GM23338 (cell line): ENCODE measurements at regions not wholly inside any gene's neighbourhood (a gene's known extent, or its start where the extent isn't known, plus 50 kb on each side); places are given as distances from the start of the nearest gene placed in this dataset.

Experiments used
- ATAC-seq: fragments of 200-7000 bp; cut with Tn5 transposase; 3 replicates; pipeline ENCODE4 v1.9.1; 2020
- DNase-seq: peaks from one replicate; pipeline ENCODE4 v3.0.0-alpha.2; 2015; ENCODE audit warnings: low spot score
- H2AFZ ChIP-seq: fragments of 200-600 bp; sonication (generic); 2 replicates; pipeline ENCODE4 v1.8.0; 2016; ENCODE audit warnings: antibody characterized with exemption, mild to moderate bottlenecking, moderate library complexity
- H3F3A ChIP-seq: fragments of 200-600 bp; sonication (generic); replicated peaks from 2 replicates; pipeline ENCODE4 v1.8.0; 2017; ENCODE audit warnings: antibody characterized with exemption, mixed run types, low read depth
- H3K27ac ChIP-seq: fragments of 200-600 bp; sonication (generic); 2 replicates; pipeline ENCODE4 v1.6.1; 2016; ENCODE audit warnings: low read depth
- H3K27me3 ChIP-seq: fragments of 200-600 bp; sonication (generic); 2 replicates; pipeline ENCODE4 v1.8.0; 2016; ENCODE audit warnings: mild to moderate bottlenecking, mixed run types, moderate library complexity; ENCODE audit not compliant: insufficient read depth
- H3K36me3 ChIP-seq: fragments of 200-600 bp; sonication (generic); 2 replicates; pipeline ENCODE4 v1.8.0; 2016; ENCODE audit warnings: mild to moderate bottlenecking; ENCODE audit not compliant: insufficient read depth
- H3K4me1 ChIP-seq: fragments of 200-600 bp; sonication (generic); 2 replicates; pipeline ENCODE4 v1.8.0; 2016; ENCODE audit warnings: mild to moderate bottlenecking, moderate library complexity; ENCODE audit not compliant: insufficient read depth
- H3K4me2 ChIP-seq: fragments of 200-600 bp; sonication (generic); 2 replicates; pipeline ENCODE4 v1.7.1; 2017; ENCODE audit warnings: mixed run types
- H3K4me3 ChIP-seq: fragments of 200-600 bp; sonication (generic); 2 replicates; pipeline ENCODE4 v1.6.1; 2016; ENCODE audit warnings: mixed run types
- H3K79me2 ChIP-seq: fragments of 200-600 bp; sonication (generic); replicated peaks from 2 replicates; pipeline ENCODE4 v1.8.0; 2017; ENCODE audit warnings: mild to moderate bottlenecking; ENCODE audit not compliant: insufficient read depth
- H3K9me2 ChIP-seq: fragments of 200-600 bp; sonication (generic); 2 replicates; pipeline ENCODE4 v1.8.0; 2017; ENCODE audit not compliant: insufficient read depth
- H4K20me1 ChIP-seq: fragments of 200-600 bp; sonication (generic); replicated peaks from 2 replicates; pipeline ENCODE4 v1.8.0; 2017; ENCODE audit warnings: mild to moderate bottlenecking; ENCODE audit not compliant: insufficient read depth
- H3K27ac Mint-ChIP-seq: 2 replicates; pipeline ENCODE4 v1.8.0; 2020; ENCODE audit warnings: inconsistent platforms, mild to moderate bottlenecking, moderate library complexity, mixed read lengths
- H3K27me3 Mint-ChIP-seq: 3 replicates; pipeline ENCODE4 v1.8.0; 2022; ENCODE audit warnings: low read depth, mild to moderate bottlenecking, moderate library complexity, mixed read lengths, inconsistent platforms; ENCODE audit not compliant: insufficient read depth, poor library complexity
- H3K36me3 Mint-ChIP-seq: 3 replicates; pipeline ENCODE4 v1.8.0; 2021; ENCODE audit warnings: low read depth, mild to moderate bottlenecking, inconsistent platforms, moderate library complexity, mixed read lengths
- H3K4me1 Mint-ChIP-seq: 3 replicates; pipeline ENCODE4 v1.8.0; 2020; ENCODE audit warnings: mild to moderate bottlenecking, inconsistent platforms, mixed read lengths
- H3K4me3 Mint-ChIP-seq: 3 replicates; pipeline ENCODE4 v1.8.0; 2021; ENCODE audit warnings: moderate library complexity, mild to moderate bottlenecking, inconsistent platforms, mixed read lengths
- H3K9me3 Mint-ChIP-seq: 3 replicates; pipeline ENCODE4 v1.8.0; 2020; ENCODE audit warnings: moderate library complexity, mild to moderate bottlenecking, inconsistent platforms, mixed read lengths
- CREB1 ChIP-seq: fragments of 250-450 bp; sonication (Bioruptor Pico); IDR thresholded peaks from 2 replicates; pipeline ENCODE4 v1.5.0; 2020; ENCODE audit warnings: low read depth, mild to moderate bottlenecking, moderate library complexity
- EZH2phosphoT487 ChIP-seq: fragments of 200-600 bp; sonication (generic); IDR thresholded peaks from one replicate; pipeline ENCODE4 v1.8.1; 2018; ENCODE audit warnings: antibody characterized with exemption; ENCODE audit not compliant: unreplicated experiment
- NANOG ChIP-seq: IDR thresholded peaks from 2 replicates; pipeline ENCODE4 v1.6.1; 2016; ENCODE audit warnings: antibody characterized with exemption, borderline replicate concordance
- STAT1 ChIP-seq: IDR thresholded peaks from one replicate; pipeline ENCODE4 v1.6.1; 2016; ENCODE audit warnings: antibody characterized with exemption; ENCODE audit not compliant: unreplicated experiment
- ZNF114 ChIP-seq: fragments of 250-450 bp; sonication (Bioruptor Pico); IDR thresholded peaks from 2 replicates; pipeline ENCODE4 v1.5.0; 2020; ENCODE audit warnings: mild to moderate bottlenecking, moderate library complexity
- ZNF331 ChIP-seq: fragments of 250-450 bp; sonication (Bioruptor Pico); IDR thresholded peaks from 2 replicates; pipeline ENCODE4 v1.5.0; 2020; ENCODE audit warnings: low read depth, mild to moderate bottlenecking, moderate library complexity
- TF ChIP-seq, protein P1 (sequence below): fragments of 250-450 bp; sonication (Bioruptor Pico); IDR thresholded peaks from 2 replicates; pipeline ENCODE4 v1.5.0; 2020; ENCODE audit warnings: mild to moderate bottlenecking, moderate library complexity
- TF ChIP-seq, protein P2 (sequence below), 2 experiments: fragments of 200-600 bp in 1 of 2; sonication (generic) in 1 of 2; conservative IDR thresholded peaks; 2 replicates each; pipeline versions ENCODE4 v1.5.1 to v1.6.1; 2016 to 2017; ENCODE audit warnings: antibody characterized with exemption in 2 of 2, low read depth in 2 of 2, mild to moderate bottlenecking in 2 of 2, moderate library complexity in 1 of 2

DNA sequence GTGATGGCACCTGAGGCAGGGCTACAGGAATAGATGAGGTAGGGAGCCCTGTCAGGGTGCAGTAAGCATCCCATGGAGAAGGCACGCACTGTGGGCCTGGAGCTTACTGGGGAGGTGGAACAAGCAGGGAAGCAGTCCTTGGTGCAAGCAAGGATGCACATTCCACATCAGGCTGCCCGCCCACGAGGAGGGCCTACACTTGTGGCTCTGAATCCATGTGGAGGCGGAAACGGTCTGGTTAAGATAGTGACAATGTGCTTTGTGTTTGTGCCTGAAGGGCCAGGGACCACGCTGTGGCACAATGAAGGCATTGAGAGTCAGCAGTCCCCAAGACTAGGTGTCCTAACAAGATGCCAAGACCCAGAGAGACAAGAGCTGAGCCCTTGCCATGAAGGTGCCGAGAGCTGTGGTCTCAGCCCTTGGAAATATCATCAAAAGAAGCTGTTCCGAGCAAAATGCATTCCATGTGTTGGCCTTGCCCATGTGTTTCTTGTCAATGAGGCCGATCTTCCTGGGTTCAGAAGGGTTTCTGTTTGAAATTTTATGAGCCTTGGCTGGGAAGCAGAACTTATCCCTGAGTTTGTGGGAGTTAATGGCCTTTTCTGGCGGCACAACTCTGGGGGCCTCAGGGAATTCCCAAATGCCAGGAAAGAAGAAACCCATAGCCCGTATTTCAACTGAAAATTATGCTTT is 111.9 kb downstream of the NGF start (continued):
- TF ChIP-seq, protein P1, sequence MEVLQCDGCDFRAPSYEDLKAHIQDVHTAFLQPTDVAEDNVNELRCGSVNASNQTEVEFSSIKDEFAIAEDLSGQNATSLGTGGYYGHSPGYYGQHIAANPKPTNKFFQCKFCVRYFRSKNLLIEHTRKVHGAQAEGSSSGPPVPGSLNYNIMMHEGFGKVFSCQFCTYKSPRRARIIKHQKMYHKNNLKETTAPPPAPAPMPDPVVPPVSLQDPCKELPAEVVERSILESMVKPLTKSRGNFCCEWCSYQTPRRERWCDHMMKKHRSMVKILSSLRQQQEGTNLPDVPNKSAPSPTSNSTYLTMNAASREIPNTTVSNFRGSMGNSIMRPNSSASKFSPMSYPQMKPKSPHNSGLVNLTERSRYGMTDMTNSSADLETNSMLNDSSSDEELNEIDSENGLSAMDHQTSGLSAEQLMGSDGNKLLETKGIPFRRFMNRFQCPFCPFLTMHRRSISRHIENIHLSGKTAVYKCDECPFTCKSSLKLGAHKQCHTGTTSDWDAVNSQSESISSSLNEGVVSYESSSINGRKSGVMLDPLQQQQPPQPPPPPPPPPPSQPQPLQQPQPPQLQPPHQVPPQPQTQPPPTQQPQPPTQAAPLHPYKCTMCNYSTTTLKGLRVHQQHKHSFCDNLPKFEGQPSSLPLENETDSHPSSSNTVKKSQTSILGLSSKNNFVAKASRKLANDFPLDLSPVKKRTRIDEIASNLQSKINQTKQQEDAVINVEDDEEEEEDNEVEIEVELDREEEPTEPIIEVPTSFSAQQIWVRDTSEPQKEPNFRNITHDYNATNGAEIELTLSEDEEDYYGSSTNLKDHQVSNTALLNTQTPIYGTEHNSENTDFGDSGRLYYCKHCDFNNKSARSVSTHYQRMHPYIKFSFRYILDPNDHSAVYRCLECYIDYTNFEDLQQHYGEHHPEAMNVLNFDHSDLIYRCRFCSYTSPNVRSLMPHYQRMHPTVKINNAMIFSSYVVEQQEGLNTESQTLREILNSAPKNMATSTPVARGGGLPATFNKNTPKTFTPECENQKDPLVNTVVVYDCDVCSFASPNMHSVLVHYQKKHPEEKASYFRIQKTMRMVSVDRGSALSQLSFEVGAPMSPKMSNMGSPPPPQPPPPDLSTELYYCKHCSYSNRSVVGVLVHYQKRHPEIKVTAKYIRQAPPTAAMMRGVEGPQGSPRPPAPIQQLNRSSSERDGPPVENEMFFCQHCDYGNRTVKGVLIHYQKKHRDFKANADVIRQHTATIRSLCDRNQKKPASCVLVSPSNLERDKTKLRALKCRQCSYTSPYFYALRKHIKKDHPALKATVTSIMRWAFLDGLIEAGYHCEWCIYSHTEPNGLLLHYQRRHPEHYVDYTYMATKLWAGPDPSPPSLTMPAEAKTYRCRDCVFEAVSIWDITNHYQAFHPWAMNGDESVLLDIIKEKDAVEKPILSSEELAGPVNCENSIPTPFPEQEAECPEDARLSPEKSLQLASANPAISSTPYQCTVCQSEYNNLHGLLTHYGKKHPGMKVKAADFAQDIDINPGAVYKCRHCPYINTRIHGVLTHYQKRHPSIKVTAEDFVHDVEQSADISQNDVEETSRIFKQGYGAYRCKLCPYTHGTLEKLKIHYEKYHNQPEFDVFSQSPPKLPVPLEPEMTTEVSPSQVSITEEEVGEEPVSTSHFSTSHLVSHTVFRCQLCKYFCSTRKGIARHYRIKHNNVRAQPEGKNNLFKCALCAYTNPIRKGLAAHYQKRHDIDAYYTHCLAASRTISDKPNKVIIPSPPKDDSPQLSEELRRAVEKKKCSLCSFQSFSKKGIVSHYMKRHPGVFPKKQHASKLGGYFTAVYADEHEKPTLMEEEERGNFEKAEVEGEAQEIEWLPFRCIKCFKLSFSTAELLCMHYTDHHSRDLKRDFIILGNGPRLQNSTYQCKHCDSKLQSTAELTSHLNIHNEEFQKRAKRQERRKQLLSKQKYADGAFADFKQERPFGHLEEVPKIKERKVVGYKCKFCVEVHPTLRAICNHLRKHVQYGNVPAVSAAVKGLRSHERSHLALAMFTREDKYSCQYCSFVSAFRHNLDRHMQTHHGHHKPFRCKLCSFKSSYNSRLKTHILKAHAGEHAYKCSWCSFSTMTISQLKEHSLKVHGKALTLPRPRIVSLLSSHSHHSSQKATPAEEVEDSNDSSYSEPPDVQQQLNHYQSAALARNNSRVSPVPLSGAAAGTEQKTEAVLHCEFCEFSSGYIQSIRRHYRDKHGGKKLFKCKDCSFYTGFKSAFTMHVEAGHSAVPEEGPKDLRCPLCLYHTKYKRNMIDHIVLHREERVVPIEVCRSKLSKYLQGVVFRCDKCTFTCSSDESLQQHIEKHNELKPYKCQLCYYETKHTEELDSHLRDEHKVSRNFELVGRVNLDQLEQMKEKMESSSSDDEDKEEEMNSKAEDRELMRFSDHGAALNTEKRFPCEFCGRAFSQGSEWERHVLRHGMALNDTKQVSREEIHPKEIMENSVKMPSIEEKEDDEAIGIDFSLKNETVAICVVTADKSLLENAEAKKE (CRISPR knock-in tag), result no peak
- TF ChIP-seq ZNF114 (CRISPR knock-in tag), result no peak

DNA sequence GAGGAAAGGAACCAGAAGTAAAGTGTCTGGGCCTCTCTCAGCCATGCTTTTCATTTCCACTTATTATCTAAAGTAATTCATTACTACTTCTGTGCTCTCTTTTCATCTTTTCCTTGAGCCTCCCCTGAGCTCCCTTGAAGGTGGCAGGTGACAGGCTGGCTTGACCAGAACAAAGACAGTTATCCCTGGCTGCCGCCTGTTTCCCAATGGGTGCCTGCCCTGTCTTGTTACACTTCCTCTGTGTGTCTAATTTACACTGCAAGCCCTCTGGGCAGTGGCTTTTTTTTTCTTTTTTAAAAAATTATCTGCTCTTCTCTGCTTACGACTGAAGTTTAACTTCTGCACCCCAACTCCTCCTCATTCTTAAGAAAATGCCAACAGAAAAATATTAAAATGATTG is 113.4 kb downstream of the NGF start:
- Histone ChIP-seq H3K27ac (no peak overlapping the region), H3K4me3 (no peak overlapping the region), H3K36me3 (no peaks in the 10 kb centered on the region), H3K4me1 (peaks cover 18% of the 10 kb centered on the region), H3K4me2 (no peak overlapping the region), H3K79me2 (no peaks in the 10 kb centered on the region), H3K27me3 (no peaks in the 10 kb centered on the region), H3F3A (no peaks in the 10 kb centered on the region), H4K20me1 (no peaks in the 10 kb centered on the region), H2AFZ (no peak overlapping the region), H3K9me2 (peaks cover 20% of the 10 kb centered on the region)
- ATAC-seq (no peak), DNase-seq (no peak)
- Mint-ChIP-seq H3K4me3 (no peak overlapping the region), H3K9me3 (no peaks in the 10 kb centered on the region), H3K4me1 (peaks cover 20% of the 10 kb centered on the region), H3K27me3 (peaks cover 6% of the 10 kb centered on the region), H3K36me3 (no peaks in the 10 kb centered on the region), H3K27ac (no peak overlapping the region)
- no peak for TF ChIP-seq NANOG
- no peak for TF ChIP-seq EZH2phosphoT487
- TF ChIP-seq CREB1, result no peak
- TF ChIP-seq, protein P2, sequence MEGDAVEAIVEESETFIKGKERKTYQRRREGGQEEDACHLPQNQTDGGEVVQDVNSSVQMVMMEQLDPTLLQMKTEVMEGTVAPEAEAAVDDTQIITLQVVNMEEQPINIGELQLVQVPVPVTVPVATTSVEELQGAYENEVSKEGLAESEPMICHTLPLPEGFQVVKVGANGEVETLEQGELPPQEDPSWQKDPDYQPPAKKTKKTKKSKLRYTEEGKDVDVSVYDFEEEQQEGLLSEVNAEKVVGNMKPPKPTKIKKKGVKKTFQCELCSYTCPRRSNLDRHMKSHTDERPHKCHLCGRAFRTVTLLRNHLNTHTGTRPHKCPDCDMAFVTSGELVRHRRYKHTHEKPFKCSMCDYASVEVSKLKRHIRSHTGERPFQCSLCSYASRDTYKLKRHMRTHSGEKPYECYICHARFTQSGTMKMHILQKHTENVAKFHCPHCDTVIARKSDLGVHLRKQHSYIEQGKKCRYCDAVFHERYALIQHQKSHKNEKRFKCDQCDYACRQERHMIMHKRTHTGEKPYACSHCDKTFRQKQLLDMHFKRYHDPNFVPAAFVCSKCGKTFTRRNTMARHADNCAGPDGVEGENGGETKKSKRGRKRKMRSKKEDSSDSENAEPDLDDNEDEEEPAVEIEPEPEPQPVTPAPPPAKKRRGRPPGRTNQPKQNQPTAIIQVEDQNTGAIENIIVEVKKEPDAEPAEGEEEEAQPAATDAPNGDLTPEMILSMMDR (conservative IDR thresholded peaks at IDR 0.05; ENCODE audit: low read depth in 2 of 2), result no peak
- no peak for TF ChIP-seq ZNF331 (CRISPR knock-in tag)
- TF ChIP-seq, protein P1 (CRISPR knock-in tag), result no peak
- TF ChIP-seq STAT1, result no peak
